CD4-positive, alpha-beta T cell (primary cell): ENCODE measurements at regions not wholly inside any gene's neighbourhood (a gene's known extent, or its start where the extent isn't known, plus 50 kb on each side); places are given as distances from the start of the nearest gene placed in this dataset.

ENCODE experiments used
- ATAC-seq: fragments of 200-7000 bp; cut with Tn5 transposase; one replicate; pipeline ENCODE4 v1.10.0; 2022; ENCODE audit warnings: mild to moderate bottlenecking; ENCODE audit not compliant: poor library complexity
- CTCF ChIA-PET: fragments of 350-600 bp; sonication (Branson Sonifier 250); formaldehyde crosslinking; loops from one replicate; lab custom pipeline; 2021; ENCODE audit warnings: antibody characterized with exemption, inconsistent platforms; lab: Charles Lee
- POLR2A ChIA-PET: fragments of 350-600 bp; sonication (Branson Sonifier 250); formaldehyde crosslinking; loops from one replicate; lab custom pipeline; 2021; ENCODE audit warnings: antibody characterized with exemption, inconsistent platforms; lab: Charles Lee
- DNase-seq, 14 experiments: peaks; one replicate each; pipeline ENCODE4 v3.0.0-alpha.2; 2013 to 2020; ENCODE audit warnings: mixed read lengths in 2 of 14
- H3K27ac ChIP-seq, 2 donors: one replicate each; pipeline versions ENCODE4 v1.5.1 to v1.7.0; 2013; ENCODE audit warnings: low read length in 2 of 2, low read depth in 1 of 2, mild to moderate bottlenecking in 1 of 2
- H3K27me3 ChIP-seq, 2 experiments: 1 replicate in 1 of 2; 2 replicates in 1 of 2; pipeline versions ENCODE4 v1.6.1 to v1.7.0; 2013; ENCODE audit warnings: low read length in 2 of 2, control low read depth in 1 of 2, mild to moderate bottlenecking in 1 of 2, moderate library complexity in 1 of 2; ENCODE audit not compliant: insufficient read depth in 2 of 2, control insufficient read depth in 1 of 2
- H3K36me3 ChIP-seq: one replicate; pipeline ENCODE4 v1.6.1; 2013; ENCODE audit warnings: low read length, control low read depth; ENCODE audit not compliant: insufficient read depth
- H3K4me1 ChIP-seq: one replicate; pipeline ENCODE4 v1.6.1; 2013; ENCODE audit warnings: low read length, control low read depth; ENCODE audit not compliant: insufficient read depth
- H3K4me3 ChIP-seq: one replicate; pipeline ENCODE4 v1.5.1; 2013; ENCODE audit warnings: mild to moderate bottlenecking, low read length, moderate library complexity
- H3K9me3 ChIP-seq, 2 experiments: 1 replicate in 1 of 2; 2 replicates in 1 of 2; pipeline versions ENCODE4 v1.6.1 to v1.7.0; 2013; ENCODE audit warnings: low read length in 2 of 2, mild to moderate bottlenecking in 2 of 2, control low read depth in 1 of 2, moderate library complexity in 1 of 2; ENCODE audit not compliant: control insufficient read depth in 1 of 2, insufficient read depth in 1 of 2
- H3K27ac Mint-ChIP-seq: one replicate; pipeline ENCODE4 v1.8.0; 2020; ENCODE audit warnings: mixed read lengths
- H3K27me3 Mint-ChIP-seq: one replicate; pipeline ENCODE4 v1.8.0; 2021; ENCODE audit warnings: mixed read lengths
- H3K36me3 Mint-ChIP-seq: one replicate; pipeline ENCODE4 v1.8.0; 2021; ENCODE audit warnings: low read depth, mixed read lengths
- H3K4me1 Mint-ChIP-seq: one replicate; pipeline ENCODE4 v1.8.0; 2021; ENCODE audit warnings: low read depth, mixed read lengths
- H3K4me3 Mint-ChIP-seq: one replicate; pipeline ENCODE4 v1.8.0; 2020; ENCODE audit warnings: mild to moderate bottlenecking, mixed read lengths
- H3K9me3 Mint-ChIP-seq: one replicate; pipeline ENCODE4 v1.8.0; 2020; ENCODE audit warnings: mixed read lengths
- CTCF ChIP-seq: fragments of 200-600 bp; IDR thresholded peaks from one replicate; pipeline ENCODE4 v1.8.0; 2022; ENCODE audit warnings: antibody characterized with exemption, mild to moderate bottlenecking
- intact Hi-C, 2 experiments: fragments of 100-400 bp; cut with DNase I in 1 of 2; cut with micrococcal nuclease in 1 of 2; formaldehyde crosslinking; loops; one replicate each; pipeline versions ENCODE4 v1.15.1 to v1.9.0; 2023 to 2025; cut with DNase I, micrococcal nuclease

GRCh38 chr17:5816491-5817070, 232.3 kb upstream of the NLRP1 start:
- peaks cover 39% of the 10 kb centered on the region for H3K27me3 Mint-ChIP-seq
- H3K36me3 ChIP-seq, result no peaks in the 10 kb centered on the region
- ATAC-seq (no peak), DNase-seq (no peak)
- no peaks in the 10 kb centered on the region for H3K4me1 Mint-ChIP-seq
- H3K36me3 Mint-ChIP-seq, result no peaks in the 10 kb centered on the region
- CTCF ChIA-PET, result no interaction called here
- H3K4me3 Mint-ChIP-seq, result no peak overlapping the region
- no peaks in the 10 kb centered on the region for H3K4me1 ChIP-seq
- intact Hi-C loops, result no loop called here
- no peak for TF ChIP-seq CTCF
- peaks cover 4 to 5% of the 10 kb centered on the region in 2 experiments for H3K9me3 ChIP-seq
- no peak overlapping the region for H3K27ac Mint-ChIP-seq
- H3K9me3 Mint-ChIP-seq, result no peaks in the 10 kb centered on the region
- POLR2A ChIA-PET, result no interaction called here
- H3K4me3 ChIP-seq, result no peak overlapping the region
- no peak overlapping the region for H3K27ac ChIP-seq
- H3K27me3 ChIP-seq, result peaks cover 3 to 15% of the 10 kb centered on the region in 2 experiments

GRCh38 chr17:5817475-5818395, 233.4 kb upstream of the NLRP1 start:
- TF ChIP-seq CTCF, result no peak
- ChIA-PET CTCF (no interaction called here), POLR2A (no interaction called here)
- intact Hi-C loops, result no loop called here
- Mint-ChIP-seq H3K9me3 (no peaks in the 10 kb centered on the region), H3K27me3 (peaks cover 42% of the 10 kb centered on the region), H3K4me3 (no peak overlapping the region), H3K4me1 (no peaks in the 10 kb centered on the region), H3K27ac (no peak overlapping the region), H3K36me3 (no peaks in the 10 kb centered on the region)
- H3K9me3 ChIP-seq, result no peaks in the 10 kb centered on the region
- no peak for ATAC-seq
- no peak overlapping the region for H3K27ac ChIP-seq
- H3K4me3 ChIP-seq, result no peak overlapping the region
- no peaks in the 10 kb centered on the region for H3K4me1 ChIP-seq
- no peak for DNase-seq
- no peaks in the 10 kb centered on the region for H3K36me3 ChIP-seq
- peaks cover 3 to 15% of the 10 kb centered on the region in 2 experiments for H3K27me3 ChIP-seq

- no peak overlapping the region for H3K27ac ChIP-seq
- no peaks in the 10 kb centered on the region for H3K9me3 ChIP-seq
- H3K36me3 ChIP-seq, result no peaks in the 10 kb centered on the region
- intact Hi-C loops, result no loop called here
- Mint-ChIP-seq H3K4me1 (no peaks in the 10 kb centered on the region), H3K9me3 (no peaks in the 10 kb centered on the region), H3K4me3 (no peak overlapping the region), H3K27ac (no peak overlapping the region), H3K27me3 (peaks cover 35% of the 10 kb centered on the region), H3K36me3 (no peaks in the 10 kb centered on the region)
- no peak overlapping the region for H3K4me3 ChIP-seq
- ATAC-seq (no peak), DNase-seq (no peak)
- H3K4me1 ChIP-seq, result no peaks in the 10 kb centered on the region
- ChIA-PET POLR2A (no interaction called here), CTCF (no interaction called here)
- H3K27me3 ChIP-seq, result peaks cover 3 to 15% of the 10 kb centered on the region in 2 experiments
- TF ChIP-seq CTCF, result no peak
Observed at GRCh38 chr17:5819396-5819795, 235.1 kb upstream of the NLRP1 start.
